ENCODE measurements at regions not wholly inside any gene's neighbourhood (a gene's known extent, or its start where the extent isn't known, plus 50 kb on each side); places are given as distances from the start of the nearest gene placed in this dataset.

- no peak for TF ChIP-seq EZH2 (IDR thresholded peaks at IDR 0.05; ENCODE audit: borderline replicate concordance, low read depth, low read length, poor library complexity, severe bottlenecking)
- no peak for TF ChIP-seq CTCF (conservative IDR thresholded peaks at IDR 0.05; ENCODE audit: low read depth, low read length)
- H3K4me3 ChIP-seq (ENCODE audit: low read depth, low read length, poor library complexity, severe bottlenecking) = no peak overlapping the region
- POLR2A ChIA-PET (ENCODE audit: low non-redundant PET) = no interaction called here
- no peaks in the 10 kb centered on the region for H3K9me3 ChIP-seq (ENCODE audit: low read depth, low read length, poor library complexity, severe bottlenecking)
- CTCF ChIA-PET = no interaction called here
- no peak for DNase-seq (ENCODE audit: low spot score)
- no peaks in the 10 kb centered on the region for H3K36me3 ChIP-seq (ENCODE audit: insufficient read depth, low read length, poor library complexity, severe bottlenecking)
- no peak overlapping the region for H3K27ac ChIP-seq (ENCODE audit: low read depth, low read length, poor library complexity, severe bottlenecking)
- no peaks in the 10 kb centered on the region for H3K27me3 ChIP-seq (replicated peaks; ENCODE audit: insufficient read depth, low read depth, low read length, poor library complexity)
- H3K4me1 ChIP-seq (ENCODE audit: insufficient read depth, low read length, poor library complexity, severe bottlenecking) = no peaks in the 10 kb centered on the region
- intact Hi-C loops (cut with micrococcal nuclease; ENCODE audit: unreplicated experiment) = no loop called here
- no TSS peak for BruUV-seq (replicated peaks)
These were observed 352.4 kb downstream of the HAPSTR1 start for GRCh38 chr16:9443864-9444263.

GRCh38 chr16:9446471-9447194 is 355.2 kb downstream of the HAPSTR1 start:
- ChIA-PET POLR2A (ENCODE audit: low non-redundant PET) (interaction anchor here (0.6 kb wide), 1 partner anchor 297 kb away, joined by 3 read pairs; no protein-coding TSS in a partner anchor), CTCF (no interaction called here)
- no peaks in the 10 kb centered on the region for H3K9me3 ChIP-seq (ENCODE audit: low read depth, low read length, poor library complexity, severe bottlenecking)
- H3K27ac ChIP-seq (ENCODE audit: low read depth, low read length, poor library complexity, severe bottlenecking) = no peak overlapping the region
- H3K36me3 ChIP-seq (ENCODE audit: insufficient read depth, low read length, poor library complexity, severe bottlenecking) = no peaks in the 10 kb centered on the region
- no TSS peak for BruUV-seq (replicated peaks)
- H3K4me1 ChIP-seq (ENCODE audit: insufficient read depth, low read length, poor library complexity, severe bottlenecking) = no peaks in the 10 kb centered on the region
- TF ChIP-seq EZH2 (IDR thresholded peaks at IDR 0.05; ENCODE audit: borderline replicate concordance, low read depth, low read length, poor library complexity, severe bottlenecking) (no peak), CTCF (conservative IDR thresholded peaks at IDR 0.05; ENCODE audit: low read depth, low read length) (no peak)
- H3K27me3 ChIP-seq (replicated peaks; ENCODE audit: insufficient read depth, low read depth, low read length, poor library complexity) = no peaks in the 10 kb centered on the region
- DNase-seq (ENCODE audit: low spot score) = no peak
- H3K4me3 ChIP-seq (ENCODE audit: low read depth, low read length, poor library complexity, severe bottlenecking) = no peak overlapping the region
- intact Hi-C loops (cut with micrococcal nuclease; ENCODE audit: unreplicated experiment) = no loop called here

GRCh38 chr16:9447195-9447551 is 355.7 kb downstream of the HAPSTR1 start:
- CTCF ChIA-PET = no interaction called here

More at GRCh38 chr16:9447195-9447551, 355.7 kb downstream of the HAPSTR1 start:
- no peak for DNase-seq (ENCODE audit: low spot score)
- Histone ChIP-seq H3K27ac (ENCODE audit: low read depth, low read length, poor library complexity, severe bottlenecking) (no peak overlapping the region), H3K4me1 (ENCODE audit: insufficient read depth, low read length, poor library complexity, severe bottlenecking) (no peaks in the 10 kb centered on the region), H3K36me3 (ENCODE audit: insufficient read depth, low read length, poor library complexity, severe bottlenecking) (no peaks in the 10 kb centered on the region), H3K9me3 (ENCODE audit: low read depth, low read length, poor library complexity, severe bottlenecking) (no peaks in the 10 kb centered on the region), H3K27me3 (replicated peaks; ENCODE audit: insufficient read depth, low read depth, low read length, poor library complexity) (no peaks in the 10 kb centered on the region), H3K4me3 (ENCODE audit: low read depth, low read length, poor library complexity, severe bottlenecking) (no peak overlapping the region)
- no peak for TF ChIP-seq CTCF (conservative IDR thresholded peaks at IDR 0.05; ENCODE audit: low read depth, low read length)
- no peak for TF ChIP-seq EZH2 (IDR thresholded peaks at IDR 0.05; ENCODE audit: borderline replicate concordance, low read depth, low read length, poor library complexity, severe bottlenecking)
- no TSS peak for BruUV-seq (replicated peaks)
- intact Hi-C loops (cut with micrococcal nuclease; ENCODE audit: unreplicated experiment) = no loop called here
- POLR2A ChIA-PET (ENCODE audit: low non-redundant PET) = interaction anchor here (0.6 kb wide), 1 partner anchor 298 kb away, joined by 3 read pairs; no protein-coding TSS in a partner anchor
